Mesodermal cell (in vitro differentiated cells): ENCODE measurements at regions not wholly inside any gene's neighbourhood (a gene's known extent, or its start where the extent isn't known, plus 50 kb on each side); places are given as distances from the start of the nearest gene placed in this dataset.

Experiments used
- H3K27ac ChIP-seq: 2 replicates; pipeline ENCODE4 v1.7.0; 2013; ENCODE audit warnings: mild to moderate bottlenecking, low read depth, low read length, moderate library complexity; ENCODE audit not compliant: severe bottlenecking
- H3K36me3 ChIP-seq: 2 replicates; pipeline ENCODE4 v1.7.1; 2013; ENCODE audit warnings: mild to moderate bottlenecking, low read length, moderate library complexity; ENCODE audit not compliant: control insufficient read depth, insufficient read depth
- H3K4me1 ChIP-seq: one replicate; pipeline ENCODE4 v1.7.1; 2013; ENCODE audit warnings: mild to moderate bottlenecking, low read length; ENCODE audit not compliant: insufficient read depth, control insufficient read depth, poor library complexity, severe bottlenecking
- H3K4me3 ChIP-seq: 2 replicates; pipeline ENCODE4 v1.7.0; 2013; ENCODE audit warnings: low read length, control low read depth, mild to moderate bottlenecking; ENCODE audit not compliant: insufficient read depth, poor library complexity, severe bottlenecking; ENCODE audit errors: extremely low read depth
- H3K9me3 ChIP-seq: 2 replicates; pipeline ENCODE4 v1.7.1; 2013; ENCODE audit warnings: mild to moderate bottlenecking, low read length, moderate library complexity; ENCODE audit not compliant: control insufficient read depth
- WGBS, 2 experiments: methylation state at CpG; one replicate each; pipeline ENCODE4 v1.1.5; 2013; ENCODE audit warnings: missing lambda C conversion rate in 2 of 2; ENCODE audit not compliant: insufficient coverage in 2 of 2; 5-methylcytosine and 5-hydroxymethylcytosine counted together

- Histone ChIP-seq H3K4me1 (no peaks in the 10 kb centered on the region), H3K36me3 (no peaks in the 10 kb centered on the region), H3K4me3 (no peak overlapping the region), H3K9me3 (peaks cover 4% of the 10 kb centered on the region), H3K27ac (no peak overlapping the region)
- WGBS, 2 experiments = 94 to 100% methylated on average over 1 to 2 of the region's 4 CpGs
Measured at GRCh38 chr9:99594056-99594780, 227.5 kb upstream of the NR4A3 start.

- WGBS, 2 experiments = 76 to 84% methylated on average over 3 to 5 of the region's 5 CpGs
- H3K27ac ChIP-seq = no peak overlapping the region
- no peaks in the 10 kb centered on the region for H3K36me3 ChIP-seq
- no peaks in the 10 kb centered on the region for H3K9me3 ChIP-seq
- no peaks in the 10 kb centered on the region for H3K4me1 ChIP-seq
- no peak overlapping the region for H3K4me3 ChIP-seq
Measured at GRCh38 chr9:99595796-99596195, 225.9 kb upstream of the NR4A3 start.

GRCh38 chr9:99601571-99602111 is 220.0 kb upstream of the NR4A3 start:
- WGBS, 2 experiments = 83 to 89% methylated on average over 1 to 4 of the region's 6 CpGs

GRCh38 chr9:99602854-99603253 is 218.8 kb upstream of the NR4A3 start:
- H3K4me3 ChIP-seq = no peak overlapping the region
- no peaks in the 10 kb centered on the region for H3K4me1 ChIP-seq
- no peaks in the 10 kb centered on the region for H3K9me3 ChIP-seq
- H3K36me3 ChIP-seq = no peaks in the 10 kb centered on the region
- H3K27ac ChIP-seq = no peak overlapping the region

More at GRCh38 chr9:99601571-99602111, 220.0 kb upstream of the NR4A3 start:
- Histone ChIP-seq H3K4me3 (no peak overlapping the region), H3K36me3 (no peaks in the 10 kb centered on the region), H3K27ac (no peak overlapping the region), H3K4me1 (no peaks in the 10 kb centered on the region), H3K9me3 (no peaks in the 10 kb centered on the region)

GRCh38 chr9:99605016-99605743 is 216.5 kb upstream of the NR4A3 start:
- no peak overlapping the region for H3K4me3 ChIP-seq
- no peaks in the 10 kb centered on the region for H3K36me3 ChIP-seq
- H3K27ac ChIP-seq = no peak overlapping the region
- H3K9me3 ChIP-seq = no peaks in the 10 kb centered on the region
- 69% methylated on average over 3 of the region's 5 CpGs for WGBS, 2 experiments
- no peaks in the 10 kb centered on the region for H3K4me1 ChIP-seq

- Histone ChIP-seq H3K27ac (no peak overlapping the region), H3K4me3 (no peak overlapping the region), H3K4me1 (no peaks in the 10 kb centered on the region), H3K36me3 (no peaks in the 10 kb centered on the region), H3K9me3 (no peaks in the 10 kb centered on the region)
- WGBS, 2 experiments = 90 to 100% methylated on average over 1 to 2 of the region's 2 CpGs
Measured at GRCh38 chr9:99606296-99606695, 215.4 kb upstream of the NR4A3 start.

GRCh38 chr9:99606957-99607356 is 214.7 kb upstream of the NR4A3 start:
- Histone ChIP-seq H3K4me3 (no peak overlapping the region), H3K4me1 (no peaks in the 10 kb centered on the region), H3K27ac (no peak overlapping the region), H3K9me3 (no peaks in the 10 kb centered on the region), H3K36me3 (no peaks in the 10 kb centered on the region)
- WGBS, 2 experiments = 70 to 100% methylated on average over 2 of the region's 4 CpGs

- Histone ChIP-seq H3K36me3 (no peaks in the 10 kb centered on the region), H3K27ac (no peak overlapping the region), H3K9me3 (no peaks in the 10 kb centered on the region), H3K4me3 (no peak overlapping the region), H3K4me1 (no peaks in the 10 kb centered on the region)
- 100% methylated on average over 1 of the region's 1 CpG; no CpG with 5 or more reads in 1 of the 2 experiments for WGBS, 2 experiments
Measured at GRCh38 chr9:99607842-99608448, 213.7 kb upstream of the NR4A3 start.

GRCh38 chr9:99614341-99614740 is 207.3 kb upstream of the NR4A3 start:
- WGBS, 2 experiments = 73 to 80% methylated on average over 1 to 2 of the region's 5 CpGs
- no peak overlapping the region for H3K4me3 ChIP-seq
- no peaks in the 10 kb centered on the region for H3K4me1 ChIP-seq
- no peak overlapping the region for H3K27ac ChIP-seq
- H3K9me3 ChIP-seq = no peaks in the 10 kb centered on the region
- no peaks in the 10 kb centered on the region for H3K36me3 ChIP-seq

GRCh38 chr9:99621040-99621439 is 200.6 kb upstream of the NR4A3 start:
- WGBS, 2 experiments = 67 to 100% methylated on average over 1 of the region's 1 CpG
- Histone ChIP-seq H3K4me3 (no peak overlapping the region), H3K9me3 (no peaks in the 10 kb centered on the region), H3K4me1 (no peaks in the 10 kb centered on the region), H3K36me3 (no peaks in the 10 kb centered on the region), H3K27ac (no peak overlapping the region)
